Left lung (tissue), 4 donors: ENCODE measurements at regions not wholly inside any gene's neighbourhood (a gene's known extent, or its start where the extent isn't known, plus 50 kb on each side); places are given as distances from the start of the nearest gene placed in this dataset.

Experiments
- ATAC-seq: fragments of 200-7000 bp; cut with Tn5 transposase; one replicate; pipeline ENCODE4 v1.9.1; 2020; ENCODE audit warnings: moderate library complexity
- DNase-seq, 4 donors: peaks; one replicate each; pipeline ENCODE4 v3.0.0-alpha.2; 2013 to 2020
- H3K27ac ChIP-seq, 2 donors: fragments of 200-600 bp; sonication (generic) in 1 of 2; one replicate each; pipeline versions ENCODE4 v1.5.0 to v1.8.0; 2020 to 2021
- H3K27me3 ChIP-seq, 2 donors: fragments of 200-600 bp; sonication (generic) in 1 of 2; one replicate each; pipeline versions ENCODE4 v1.5.0 to v1.8.0; 2020 to 2021
- H3K36me3 ChIP-seq, 2 donors: fragments of 200-600 bp; sonication (generic) in 1 of 2; one replicate each; pipeline versions ENCODE4 v1.5.0 to v1.8.0; 2020 to 2021
- H3K4me1 ChIP-seq, 2 donors: fragments of 200-600 bp; one replicate each; pipeline ENCODE4 v1.8.0; 2021
- H3K4me3 ChIP-seq, 2 donors: fragments of 200-600 bp; sonication (generic) in 1 of 2; one replicate each; pipeline versions ENCODE4 v1.5.0 to v1.8.0; 2020 to 2021; ENCODE audit warnings: mild to moderate bottlenecking in 1 of 2
- H3K9me3 ChIP-seq, 2 donors: fragments of 200-600 bp; sonication (generic) in 1 of 2; one replicate each; pipeline versions ENCODE4 v1.5.0 to v1.8.0; 2020 to 2021
- intact Hi-C, 2 donors: fragments of 100-400 bp; cut with DNase I; formaldehyde crosslinking; loops; one replicate each; pipeline versions ENCODE4 v1.11.2 to v1.14.2; 2022
- TF ChIP-seq, protein P1 (sequence below), 2 donors: fragments of 200-600 bp; sonication (generic) in 1 of 2; IDR thresholded peaks; one replicate each; pipeline versions ENCODE4 v1.5.0 to v1.8.0; 2021; ENCODE audit warnings: antibody characterized with exemption in 2 of 2
- donor health status: DM: no; HTN: yes; CAD: no.
- donor health status: DM: no; HTN: no; CAD: no.

DNA sequence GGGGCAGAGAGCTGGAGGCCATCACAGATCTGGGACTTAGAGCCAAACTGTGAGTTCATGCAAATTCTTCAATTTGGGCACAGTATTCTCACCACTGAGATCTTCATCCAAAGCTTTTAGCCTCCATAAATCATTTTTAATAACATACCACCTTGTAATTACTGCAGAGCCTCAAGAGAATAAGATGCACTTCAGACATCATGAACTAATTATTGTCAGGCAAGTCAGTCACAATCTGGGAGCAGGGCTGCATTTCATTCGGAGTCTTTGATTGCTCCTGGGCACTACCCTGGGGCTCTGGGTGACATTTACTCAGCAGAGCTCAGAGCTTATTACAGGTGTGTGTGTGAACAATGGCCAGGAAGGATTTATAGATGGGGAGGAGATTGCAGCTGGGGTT lies 623.7 kb downstream of the PTPRU start:
- Histone ChIP-seq H3K27me3 (peaks cover 0 to 39% of the 10 kb centered on the region in 2 donors), H3K4me1 (no peaks in the 10 kb centered on the region), H3K9me3 (peaks cover 0 to 15% of the 10 kb centered on the region in 2 donors), H3K36me3 (no peaks in the 10 kb centered on the region), H3K27ac (no peak overlapping the region), H3K4me3 (no peak overlapping the region)
- DNase-seq = no peak
- TF ChIP-seq, protein P1, sequence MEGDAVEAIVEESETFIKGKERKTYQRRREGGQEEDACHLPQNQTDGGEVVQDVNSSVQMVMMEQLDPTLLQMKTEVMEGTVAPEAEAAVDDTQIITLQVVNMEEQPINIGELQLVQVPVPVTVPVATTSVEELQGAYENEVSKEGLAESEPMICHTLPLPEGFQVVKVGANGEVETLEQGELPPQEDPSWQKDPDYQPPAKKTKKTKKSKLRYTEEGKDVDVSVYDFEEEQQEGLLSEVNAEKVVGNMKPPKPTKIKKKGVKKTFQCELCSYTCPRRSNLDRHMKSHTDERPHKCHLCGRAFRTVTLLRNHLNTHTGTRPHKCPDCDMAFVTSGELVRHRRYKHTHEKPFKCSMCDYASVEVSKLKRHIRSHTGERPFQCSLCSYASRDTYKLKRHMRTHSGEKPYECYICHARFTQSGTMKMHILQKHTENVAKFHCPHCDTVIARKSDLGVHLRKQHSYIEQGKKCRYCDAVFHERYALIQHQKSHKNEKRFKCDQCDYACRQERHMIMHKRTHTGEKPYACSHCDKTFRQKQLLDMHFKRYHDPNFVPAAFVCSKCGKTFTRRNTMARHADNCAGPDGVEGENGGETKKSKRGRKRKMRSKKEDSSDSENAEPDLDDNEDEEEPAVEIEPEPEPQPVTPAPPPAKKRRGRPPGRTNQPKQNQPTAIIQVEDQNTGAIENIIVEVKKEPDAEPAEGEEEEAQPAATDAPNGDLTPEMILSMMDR (IDR thresholded peaks at IDR 0.05) = no peak
- intact Hi-C loops = no loop called here
- ATAC-seq = no peak

DNA sequence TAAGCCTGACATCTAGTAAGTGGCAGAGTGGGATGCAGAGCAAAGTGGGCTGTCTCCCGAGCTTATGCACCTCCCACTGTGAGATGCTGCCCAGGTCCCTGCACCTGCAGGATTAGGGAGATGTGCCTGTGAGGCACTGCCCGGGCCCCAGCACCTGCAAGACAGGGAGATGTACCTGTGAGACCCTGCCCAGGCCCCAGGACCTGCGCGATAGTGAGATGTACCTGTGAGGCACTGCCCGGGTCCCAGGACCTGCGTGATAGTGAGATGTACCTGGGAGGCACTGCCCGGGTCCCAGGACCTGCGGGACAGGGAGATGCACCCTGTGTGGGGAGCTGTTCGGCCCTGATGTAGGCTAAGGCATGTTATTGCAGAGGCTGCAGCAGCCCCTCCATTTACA lies 622.8 kb downstream of the PTPRU start:
- TF ChIP-seq, protein P1 (IDR thresholded peaks at IDR 0.05) = no peak
- H3K9me3 ChIP-seq = peaks cover 0 to 15% of the 10 kb centered on the region in 2 donors
- ATAC-seq = no peak
- peaks cover 0 to 32% of the 10 kb centered on the region in 2 donors for H3K27me3 ChIP-seq
- no peaks in the 10 kb centered on the region for H3K4me1 ChIP-seq
- no peak overlapping the region for H3K4me3 ChIP-seq
- DNase-seq = no peak
- H3K27ac ChIP-seq = no peak overlapping the region
- H3K36me3 ChIP-seq = no peaks in the 10 kb centered on the region
- intact Hi-C loops = no loop called here

DNA sequence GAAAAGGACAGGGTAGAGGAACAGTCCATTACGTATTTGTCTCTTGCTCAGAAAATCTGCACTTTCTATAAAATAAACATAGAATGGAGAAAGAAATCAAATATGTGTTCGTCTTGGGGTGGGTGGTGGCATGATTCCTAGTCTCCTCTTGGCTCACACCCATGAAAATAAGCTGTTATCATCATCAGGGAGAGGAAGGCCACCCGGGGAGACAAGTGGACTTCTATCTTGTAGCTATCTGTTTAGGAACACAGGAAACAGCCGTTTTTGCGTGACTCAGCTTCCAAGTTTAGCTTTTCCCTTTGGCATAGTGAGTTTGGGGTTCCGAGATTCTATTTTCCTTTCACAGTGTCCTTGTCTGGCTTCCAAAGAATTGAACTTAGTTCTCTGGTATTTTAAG lies 622.3 kb downstream of the PTPRU start:
- peak in 1 of 4 donors; percentile 51 for DNase-seq
- peaks cover 0 to 15% of the 10 kb centered on the region in 2 donors for H3K9me3 ChIP-seq
- H3K27ac ChIP-seq = no peak overlapping the region
- H3K27me3 ChIP-seq = peaks cover 0 to 37% of the 10 kb centered on the region in 2 donors
- TF ChIP-seq, protein P1 (IDR thresholded peaks at IDR 0.05) = no peak
- no peak overlapping the region for H3K4me3 ChIP-seq
- H3K36me3 ChIP-seq = no peaks in the 10 kb centered on the region
- no peaks in the 10 kb centered on the region for H3K4me1 ChIP-seq
- no peak for ATAC-seq
- intact Hi-C loops = no loop called here

- intact Hi-C loops = no loop called here
- H3K27me3 ChIP-seq = peaks cover 0 to 44% of the 10 kb centered on the region in 2 donors
- no peak overlapping the region for H3K27ac ChIP-seq
- ATAC-seq = no peak
- TF ChIP-seq, protein P1 (IDR thresholded peaks at IDR 0.05) = no peak
- no peak for DNase-seq
- no peaks in the 10 kb centered on the region for H3K36me3 ChIP-seq
- H3K4me1 ChIP-seq = no peaks in the 10 kb centered on the region
- peaks cover 0 to 13% of the 10 kb centered on the region in 2 donors for H3K9me3 ChIP-seq
- H3K4me3 ChIP-seq = no peak overlapping the region
Observed at GRCh38 chr1:29856340-29857114, 620.2 kb downstream of the PTPRU start.

DNA sequence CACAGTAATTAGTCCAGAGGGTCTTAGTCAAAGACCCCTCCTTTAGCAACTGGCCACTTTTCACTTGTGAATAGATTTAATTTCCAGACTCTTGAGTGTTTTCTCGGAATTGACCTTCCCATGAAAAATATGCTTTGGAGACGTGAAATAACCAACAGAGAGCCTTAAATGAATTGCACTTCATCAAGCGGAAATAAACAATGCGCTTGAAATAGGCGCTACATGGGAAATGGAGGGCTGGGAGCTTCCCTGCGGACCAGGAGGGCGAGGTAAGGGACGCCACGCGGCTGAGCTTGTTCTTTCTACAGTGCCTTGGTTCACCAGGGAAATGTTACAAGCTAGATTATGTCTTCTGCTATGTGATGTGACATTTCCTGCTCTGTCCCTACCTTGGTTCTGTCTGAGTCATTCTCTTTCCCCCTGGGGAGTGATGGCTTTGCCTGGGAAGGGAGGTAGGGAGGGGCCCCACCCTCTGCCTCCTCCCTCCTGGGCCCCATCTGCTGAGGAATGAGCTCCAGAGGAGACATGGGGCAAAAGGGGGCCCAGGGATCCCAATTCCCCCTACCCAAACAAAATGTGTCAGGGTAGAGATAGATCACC lies 619.3 kb downstream of the PTPRU start:
- intact Hi-C loops = no loop called here
- Histone ChIP-seq H3K9me3 (peaks cover 0 to 4% of the 10 kb centered on the region in 2 donors), H3K36me3 (no peaks in the 10 kb centered on the region), H3K27me3 (peaks cover 0 to 48% of the 10 kb centered on the region in 2 donors), H3K4me3 (no peak overlapping the region), H3K4me1 (no peaks in the 10 kb centered on the region), H3K27ac (no peak overlapping the region)
- TF ChIP-seq, protein P1 (IDR thresholded peaks at IDR 0.05) = no peak
- no peak for DNase-seq
- no peak for ATAC-seq
